ENCODE measurements at regions not wholly inside any gene's neighbourhood (a gene's known extent, or its start where the extent isn't known, plus 50 kb on each side); places are given as distances from the start of the nearest gene placed in this dataset.
A peak's percentile ranks its signal among the peaks of the same experiment; 100 is the strongest.

DNA sequence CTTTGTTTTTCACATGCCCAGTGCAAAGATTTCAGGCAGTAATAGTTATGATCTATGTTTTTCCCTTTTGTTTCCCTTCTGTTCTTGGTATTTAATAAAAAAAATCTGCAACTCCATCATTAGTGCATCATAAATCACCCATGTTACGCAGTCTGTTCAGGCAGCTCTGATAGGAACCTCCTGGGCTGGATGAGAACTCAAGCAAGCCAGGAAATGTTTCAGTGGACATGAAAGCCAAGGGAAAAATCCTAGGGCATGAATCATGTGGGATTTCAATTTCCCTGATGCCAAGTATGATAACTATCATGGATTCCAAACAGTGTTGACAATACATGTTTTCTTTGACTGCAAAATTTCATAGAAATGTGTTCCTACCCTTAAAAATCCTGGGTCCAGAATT, 119.7 kb upstream of the TARS1 start:
- Histone ChIP-seq H3K4me3 (no peak overlapping the region), H3K9me3 (no peaks in the 10 kb centered on the region), H3K27me3 (ENCODE audit: insufficient read depth in 3 of 3, low read length in 2 of 3) (no peaks in the 10 kb centered on the region), H3K4me1 (no peaks in the 10 kb centered on the region), H3K27ac (no peak overlapping the region), H3K36me3 (ENCODE audit: insufficient read depth in 1 of 2, low read depth in 1 of 2) (no peaks in the 10 kb centered on the region)
- 35 to 56% (median 44%) methylated on average over 1 of the region's 1 CpG for WGBS, 3 donors
- peak; percentile 45 to 86 (median 76) for ATAC-seq
- TF ChIP-seq, protein P1, sequence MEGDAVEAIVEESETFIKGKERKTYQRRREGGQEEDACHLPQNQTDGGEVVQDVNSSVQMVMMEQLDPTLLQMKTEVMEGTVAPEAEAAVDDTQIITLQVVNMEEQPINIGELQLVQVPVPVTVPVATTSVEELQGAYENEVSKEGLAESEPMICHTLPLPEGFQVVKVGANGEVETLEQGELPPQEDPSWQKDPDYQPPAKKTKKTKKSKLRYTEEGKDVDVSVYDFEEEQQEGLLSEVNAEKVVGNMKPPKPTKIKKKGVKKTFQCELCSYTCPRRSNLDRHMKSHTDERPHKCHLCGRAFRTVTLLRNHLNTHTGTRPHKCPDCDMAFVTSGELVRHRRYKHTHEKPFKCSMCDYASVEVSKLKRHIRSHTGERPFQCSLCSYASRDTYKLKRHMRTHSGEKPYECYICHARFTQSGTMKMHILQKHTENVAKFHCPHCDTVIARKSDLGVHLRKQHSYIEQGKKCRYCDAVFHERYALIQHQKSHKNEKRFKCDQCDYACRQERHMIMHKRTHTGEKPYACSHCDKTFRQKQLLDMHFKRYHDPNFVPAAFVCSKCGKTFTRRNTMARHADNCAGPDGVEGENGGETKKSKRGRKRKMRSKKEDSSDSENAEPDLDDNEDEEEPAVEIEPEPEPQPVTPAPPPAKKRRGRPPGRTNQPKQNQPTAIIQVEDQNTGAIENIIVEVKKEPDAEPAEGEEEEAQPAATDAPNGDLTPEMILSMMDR (IDR thresholded peaks at IDR 0.05): no peak
- DNase-seq: no peak
- intact Hi-C loops (cut with DNase I): no loop called here

- no peaks in the 10 kb centered on the region for H3K36me3 ChIP-seq (ENCODE audit: insufficient read depth in 1 of 2, low read depth in 1 of 2)
- WGBS, 3 donors: 85 to 89% (median 85%) methylated on average over 4 of the region's 4 CpGs
- DNase-seq (no peak), ATAC-seq (peak in 1 of 4 donors; percentile 37)
- H3K4me1 ChIP-seq: no peaks in the 10 kb centered on the region
- no peak overlapping the region for H3K4me3 ChIP-seq
- TF ChIP-seq, protein P1 (IDR thresholded peaks at IDR 0.05): no peak
- H3K27me3 ChIP-seq (ENCODE audit: insufficient read depth in 3 of 3, low read length in 2 of 3): no peaks in the 10 kb centered on the region
- intact Hi-C loops (cut with DNase I): no loop called here
- no peaks in the 10 kb centered on the region for H3K9me3 ChIP-seq
- H3K27ac ChIP-seq: no peak overlapping the region
Observed at GRCh38 chr5:33322632-33323031, 118.1 kb upstream of the TARS1 start.

GRCh38 chr5:33324667-33325307, 116.0 kb upstream of the TARS1 start:
- no peak overlapping the region for H3K27ac ChIP-seq
- no peak for DNase-seq
- H3K4me1 ChIP-seq: no peaks in the 10 kb centered on the region
- TF ChIP-seq, protein P1 (IDR thresholded peaks at IDR 0.05): no peak
- H3K36me3 ChIP-seq (ENCODE audit: insufficient read depth in 1 of 2, low read depth in 1 of 2): no peaks in the 10 kb centered on the region
- H3K27me3 ChIP-seq (ENCODE audit: insufficient read depth in 3 of 3, low read length in 2 of 3): no peaks in the 10 kb centered on the region
- no peak overlapping the region for H3K4me3 ChIP-seq
- 84 to 87% (median 86%) methylated on average over 2 of the region's 2 CpGs for WGBS, 3 donors
- intact Hi-C loops (cut with DNase I): no loop called here
- no peaks in the 10 kb centered on the region for H3K9me3 ChIP-seq
- ATAC-seq: no peak

- H3K27me3 ChIP-seq (ENCODE audit: insufficient read depth in 3 of 3, low read length in 2 of 3): no peaks in the 10 kb centered on the region
- WGBS, 3 donors: 35 to 62% (median 57%) methylated on average over 1 of the region's 1 CpG
- no peaks in the 10 kb centered on the region for H3K4me1 ChIP-seq
- intact Hi-C loops (cut with DNase I): no loop called here
- no peak for DNase-seq
- TF ChIP-seq, protein P1 (IDR thresholded peaks at IDR 0.05): no peak
- no peak for ATAC-seq
- H3K4me3 ChIP-seq: no peak overlapping the region
- no peak overlapping the region for H3K27ac ChIP-seq
- no peaks in the 10 kb centered on the region for H3K9me3 ChIP-seq
- no peaks in the 10 kb centered on the region for H3K36me3 ChIP-seq (ENCODE audit: insufficient read depth in 1 of 2, low read depth in 1 of 2)
Observed at GRCh38 chr5:33328818-33329217, 111.9 kb upstream of the TARS1 start.

DNA sequence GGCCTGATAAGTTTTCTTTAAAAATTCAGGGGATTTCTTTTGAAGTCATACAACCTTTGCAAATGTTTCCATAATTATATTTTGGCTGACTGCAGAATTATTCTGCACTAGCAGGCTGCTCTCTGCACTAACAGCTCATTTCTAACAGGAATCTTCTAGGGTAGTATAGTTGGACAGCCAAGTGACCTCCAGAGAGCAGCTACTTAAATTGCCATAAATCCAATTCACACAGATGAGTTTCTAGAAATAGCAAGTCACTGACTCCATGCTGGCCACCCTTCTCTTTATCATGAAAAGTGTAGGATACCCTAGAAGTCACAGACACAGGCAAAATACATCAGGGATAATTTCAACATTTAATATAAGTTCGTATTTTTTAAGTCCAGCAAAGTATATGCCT, 110.9 kb upstream of the TARS1 start:
- Histone ChIP-seq H3K4me3 (no peak overlapping the region), H3K27ac (no peak overlapping the region), H3K36me3 (ENCODE audit: insufficient read depth in 1 of 2, low read depth in 1 of 2) (no peaks in the 10 kb centered on the region), H3K4me1 (no peaks in the 10 kb centered on the region), H3K9me3 (no peaks in the 10 kb centered on the region), H3K27me3 (ENCODE audit: insufficient read depth in 3 of 3, low read length in 2 of 3) (no peaks in the 10 kb centered on the region)
- TF ChIP-seq, protein P1 (IDR thresholded peaks at IDR 0.05): no peak
- DNase-seq (no peak), ATAC-seq (no peak)
- WGBS, 3 donors: 64 to 67% (median 66%) methylated on average over 1 of the region's 1 CpG
- intact Hi-C loops (cut with DNase I): no loop called here
